Neural cell (in vitro differentiated cells): ENCODE measurements at regions not wholly inside any gene's neighbourhood (a gene's known extent, or its start where the extent isn't known, plus 50 kb on each side); places are given as distances from the start of the nearest gene placed in this dataset.

Experiments used
- H2AFZ ChIP-seq: fragments of 200-600, 300-800 bp; sonication (generic), shearing (Covaris generic); 2 replicates; pipeline ENCODE4 v1.6.0; 2014; ENCODE audit warnings: low read depth, mild to moderate bottlenecking, antibody characterized with exemption, low read length, moderate library complexity
- H3F3A ChIP-seq: fragments of 200-600 bp; shearing (Covaris generic); 2 replicates; pipeline ENCODE4 v1.6.1; 2016; ENCODE audit warnings: mild to moderate bottlenecking, moderate library complexity, mixed read lengths, antibody characterized with exemption, low read length; ENCODE audit not compliant: insufficient read depth, poor library complexity, severe bottlenecking
- H3K27ac ChIP-seq: fragments of 200-600, 300-800 bp; sonication (generic), shearing (Covaris generic); 2 replicates; pipeline ENCODE4 v1.5.1; 2014; ENCODE audit warnings: mild to moderate bottlenecking, low read length, moderate library complexity
- H3K27me3 ChIP-seq: fragments of 300-800, 200-600 bp; sonication (generic), shearing (Covaris generic); 2 replicates; pipeline ENCODE4 v1.6.0; 2014; ENCODE audit warnings: mild to moderate bottlenecking, low read depth, low read length, moderate library complexity; ENCODE audit not compliant: insufficient read depth
- H3K36me3 ChIP-seq: fragments of 300-800, 200-600 bp; sonication (generic), shearing (Covaris generic); 2 replicates; pipeline ENCODE4 v1.5.1; 2014; ENCODE audit warnings: mild to moderate bottlenecking, antibody characterized with exemption, low read length, moderate library complexity; ENCODE audit not compliant: insufficient read depth
- H3K4me2 ChIP-seq: fragments of 300-800, 200-600 bp; sonication (generic), shearing (Covaris generic); 2 replicates; pipeline ENCODE4 v1.6.0; 2014; ENCODE audit warnings: mild to moderate bottlenecking, low read length
- H3K4me3 ChIP-seq: fragments of 300-800, 200-600 bp; sonication (generic), shearing (Covaris generic); 2 replicates; pipeline ENCODE4 v1.5.1; 2014; ENCODE audit warnings: mild to moderate bottlenecking, low read length, moderate library complexity
- H3K79me2 ChIP-seq: fragments of 200-600 bp; shearing (Covaris generic); replicated peaks from 2 replicates; pipeline ENCODE4 v1.6.0; 2014; ENCODE audit warnings: mild to moderate bottlenecking, low read length, moderate library complexity; ENCODE audit not compliant: insufficient read depth
- H3K9ac ChIP-seq: fragments of 300-800, 200-600 bp; sonication (generic), shearing (Covaris generic); 2 replicates; pipeline ENCODE4 v1.6.1; 2016; ENCODE audit warnings: mild to moderate bottlenecking, low read length, mixed read lengths
- H3K9me2 ChIP-seq: fragments of 200-600 bp; shearing (Covaris generic); 2 replicates; pipeline ENCODE4 v1.6.1; 2016; ENCODE audit warnings: mild to moderate bottlenecking, low read length, mixed read lengths; ENCODE audit not compliant: insufficient read depth
- H3K9me3 ChIP-seq: fragments of 200-600, 300-800 bp; sonication (generic), shearing (Covaris generic); 2 replicates; pipeline ENCODE4 v1.6.1; 2016; ENCODE audit warnings: mild to moderate bottlenecking, mixed run types, low read length, moderate library complexity, mixed read lengths
- H4K20me1 ChIP-seq: fragments of 200-600 bp; shearing (Covaris generic); 2 replicates; pipeline ENCODE4 v1.6.1; 2016; ENCODE audit warnings: mild to moderate bottlenecking, mixed run types; ENCODE audit not compliant: insufficient read depth
- CTCF ChIP-seq: fragments of 450-650 bp; IDR thresholded peaks from 2 replicates; pipeline ENCODE4 v1.5.1; 2014; ENCODE audit warnings: antibody characterized with exemption, mild to moderate bottlenecking, moderate library complexity; ENCODE audit not compliant: poor library complexity, severe bottlenecking
- EP300 ChIP-seq: fragments of 450-650 bp; conservative IDR thresholded peaks from 2 replicates; pipeline ENCODE4 v1.6.1; 2014; ENCODE audit warnings: antibody characterized with exemption, mild to moderate bottlenecking, moderate library complexity; ENCODE audit not compliant: poor library complexity, severe bottlenecking
- EZH2 ChIP-seq: fragments of 200-600, 300-800 bp; shearing (Covaris generic), sonication (generic); IDR thresholded peaks from 2 replicates; pipeline ENCODE4 v1.6.1; 2014; ENCODE audit warnings: antibody characterized with exemption, low read length, borderline replicate concordance, mild to moderate bottlenecking; ENCODE audit not compliant: insufficient read depth, poor library complexity, severe bottlenecking
- MXI1 ChIP-seq: fragments of 450-650 bp; conservative IDR thresholded peaks from 2 replicates; pipeline ENCODE4 v1.6.1; 2014; ENCODE audit warnings: antibody characterized with exemption, mild to moderate bottlenecking; ENCODE audit not compliant: poor library complexity, severe bottlenecking
- POLR2AphosphoS5 ChIP-seq: IDR thresholded peaks from 2 replicates; pipeline ENCODE4 v1.6.1; 2012
- RAD21 ChIP-seq: fragments of 450-650 bp; conservative IDR thresholded peaks from 2 replicates; pipeline ENCODE4 v1.6.1; 2014; ENCODE audit warnings: antibody characterized with exemption, mild to moderate bottlenecking, moderate library complexity
- REST ChIP-seq: IDR thresholded peaks from 2 replicates; pipeline ENCODE4 v1.6.1; 2012; ENCODE audit warnings: borderline replicate concordance
- SMC3 ChIP-seq: fragments of 450-650 bp; conservative IDR thresholded peaks from 2 replicates; pipeline ENCODE4 v1.6.1; 2014; ENCODE audit warnings: antibody characterized with exemption, mild to moderate bottlenecking, moderate library complexity; ENCODE audit not compliant: poor library complexity
- TAF1 ChIP-seq: IDR thresholded peaks from 2 replicates; pipeline ENCODE4 v1.6.1; 2012; ENCODE audit warnings: low read depth

GRCh38 chr22:47377926-47378560, 615.6 kb downstream of the TBC1D22A start:
- Histone ChIP-seq H2AFZ (no peak overlapping the region), H3K4me3 (no peak overlapping the region), H3K9ac (no peak overlapping the region), H3K79me2 (no peaks in the 10 kb centered on the region), H4K20me1 (no peaks in the 10 kb centered on the region), H3F3A (no peaks in the 10 kb centered on the region), H3K9me3 (no peaks in the 10 kb centered on the region), H3K27me3 (no peaks in the 10 kb centered on the region), H3K9me2 (no peaks in the 10 kb centered on the region), H3K27ac (no peak overlapping the region), H3K36me3 (no peaks in the 10 kb centered on the region), H3K4me2 (no peak overlapping the region)
- TF ChIP-seq SMC3 (no peak), EP300 (no peak), MXI1 (no peak), TAF1 (no peak), CTCF (no peak), POLR2AphosphoS5 (no peak), REST (no peak), RAD21 (no peak), EZH2 (no peak)

- no peak overlapping the region for H3K4me2 ChIP-seq
- no peak overlapping the region for H3K27ac ChIP-seq
- H3K9me2 ChIP-seq, result no peaks in the 10 kb centered on the region
- no peaks in the 10 kb centered on the region for H3K9me3 ChIP-seq
- H3K79me2 ChIP-seq, result no peaks in the 10 kb centered on the region
- no peak overlapping the region for H3K4me3 ChIP-seq
- H3F3A ChIP-seq, result no peaks in the 10 kb centered on the region
- no peak overlapping the region for H2AFZ ChIP-seq
- H3K27me3 ChIP-seq, result no peaks in the 10 kb centered on the region
- H4K20me1 ChIP-seq, result no peaks in the 10 kb centered on the region
- H3K36me3 ChIP-seq, result no peaks in the 10 kb centered on the region
- TF ChIP-seq POLR2AphosphoS5 (no peak), EP300 (no peak), TAF1 (no peak), SMC3 (no peak), MXI1 (no peak), CTCF (no peak), REST (no peak), RAD21 (no peak), EZH2 (no peak)
- H3K9ac ChIP-seq, result no peak overlapping the region
Observed at GRCh38 chr22:47376901-47377505, 614.6 kb downstream of the TBC1D22A start.
